ENCODE measurements at regions not wholly inside any gene's neighbourhood (a gene's known extent, or its start where the extent isn't known, plus 50 kb on each side); places are given as distances from the start of the nearest gene placed in this dataset.

GRCh38 chr12:58314610-58315009, 373.2 kb downstream of the ATP23 start:
- TF ChIP-seq CTCF (IDR thresholded peaks at IDR 0.05; ENCODE audit: insufficient read depth, low read length, poor library complexity, severe bottlenecking) = no peak
- TF ChIP-seq EZH2phosphoT487 (conservative IDR thresholded peaks at IDR 0.05; ENCODE audit: low read length) = no peak
